ENCODE measurements at regions not wholly inside any gene's neighbourhood (a gene's known extent, or its start where the extent isn't known, plus 50 kb on each side); places are given as distances from the start of the nearest gene placed in this dataset.

GRCh38 chr10:10156917-10157600, 860.6 kb upstream of the CELF2 start:
- no peak for DNase-seq (ENCODE audit: low read depth)
- no peak overlapping the region for H3K4me3 ChIP-seq (ENCODE audit: control insufficient read depth, low read depth, low read length)
- TF ChIP-seq CTCF (conservative IDR thresholded peaks at IDR 0.05; ENCODE audit: control insufficient read depth, insufficient read depth, low read depth, low read length) = no peak

GRCh38 chr10:10160821-10161312, 856.8 kb upstream of the CELF2 start:
- no peak overlapping the region for H3K4me3 ChIP-seq (ENCODE audit: control insufficient read depth, low read depth, low read length)
- DNase-seq (ENCODE audit: low read depth) = no peak
- no peak for TF ChIP-seq CTCF (conservative IDR thresholded peaks at IDR 0.05; ENCODE audit: control insufficient read depth, insufficient read depth, low read depth, low read length)

GRCh38 chr10:10164848-10165247, 852.8 kb upstream of the CELF2 start:
- no peak overlapping the region for H3K4me3 ChIP-seq (ENCODE audit: control insufficient read depth, low read depth, low read length)
- no peak for DNase-seq (ENCODE audit: low read depth)
- no peak for TF ChIP-seq CTCF (conservative IDR thresholded peaks at IDR 0.05; ENCODE audit: control insufficient read depth, insufficient read depth, low read depth, low read length)

- no peak for DNase-seq (ENCODE audit: low read depth)
- no peak overlapping the region for H3K4me3 ChIP-seq (ENCODE audit: control insufficient read depth, low read depth, low read length)
Measured at GRCh38 chr10:10165415-10165814, 852.3 kb upstream of the CELF2 start.

GRCh38 chr10:10178476-10178875, 839.2 kb upstream of the CELF2 start:
- TF ChIP-seq CTCF (conservative IDR thresholded peaks at IDR 0.05; ENCODE audit: control insufficient read depth, insufficient read depth, low read depth, low read length) = no peak
- H3K4me3 ChIP-seq (ENCODE audit: control insufficient read depth, low read depth, low read length) = no peak overlapping the region

More at GRCh38 chr10:10165415-10165814, 852.3 kb upstream of the CELF2 start:
- no peak for TF ChIP-seq CTCF (conservative IDR thresholded peaks at IDR 0.05; ENCODE audit: control insufficient read depth, insufficient read depth, low read depth, low read length)

GRCh38 chr10:10193848-10194247, 823.8 kb upstream of the CELF2 start:
- H3K4me3 ChIP-seq (ENCODE audit: control insufficient read depth, low read depth, low read length) = no peak overlapping the region
- no peak for DNase-seq (ENCODE audit: low read depth)
- no peak for TF ChIP-seq CTCF (conservative IDR thresholded peaks at IDR 0.05; ENCODE audit: control insufficient read depth, insufficient read depth, low read depth, low read length)

More at GRCh38 chr10:10178476-10178875, 839.2 kb upstream of the CELF2 start:
- DNase-seq (ENCODE audit: low read depth) = no peak
